Right cardiac atrium (tissue), 5 donors: ENCODE measurements at regions not wholly inside any gene's neighbourhood (a gene's known extent, or its start where the extent isn't known, plus 50 kb on each side); places are given as distances from the start of the nearest gene placed in this dataset.

Experiments
- ATAC-seq, 2 donors: fragments of 200-7000 bp; cut with Tn5 transposase; one replicate each; pipeline versions ENCODE4 v1.8.0 to v1.9.1; 2020; ENCODE audit warnings: moderate library complexity in 2 of 2, mild to moderate bottlenecking in 1 of 2
- DNase-seq, 3 donors: peaks; one replicate each; pipeline ENCODE4 v3.0.0-alpha.2; 2020
- H3K27ac ChIP-seq: one replicate; pipeline ENCODE4 v1.5.1; 2013; ENCODE audit warnings: mild to moderate bottlenecking, low read length, control low read depth, moderate library complexity
- H3K27me3 ChIP-seq: one replicate; pipeline ENCODE4 v1.6.1; 2013; ENCODE audit not compliant: control insufficient read depth, insufficient read depth
- H3K4me1 ChIP-seq: one replicate; pipeline ENCODE4 v1.6.1; 2013; ENCODE audit warnings: low read length; ENCODE audit not compliant: control insufficient read depth, insufficient read depth
- H3K4me3 ChIP-seq: one replicate; pipeline ENCODE4 v1.5.1; 2013; ENCODE audit warnings: low read length, control low read depth
- H3K9me3 ChIP-seq: one replicate; pipeline ENCODE4 v1.6.1; 2013; ENCODE audit warnings: low read length; ENCODE audit not compliant: control insufficient read depth
- WGBS: extraction: QIAGEN DNeasy Blood & Tissue Kit; methylation state at CpG from one replicate; pipeline ENCODE4 v1.1.7; 2013; 5-methylcytosine and 5-hydroxymethylcytosine counted together
- intact Hi-C, 4 donors: fragments of 100-400 bp; cut with DNase I; formaldehyde crosslinking; loops; one replicate each; pipeline versions ENCODE4 v1.11.0 to v1.14.0; 2022 to 2023
- donor health status: healthy with polysubstance abuse.
- donor health status: DM: no; HTN: yes; CAD: no.
- donor health status: DM: no; HTN: no; CAD: no.
- donor health status: DM: no; HTN: yes; CAD: no; lungs with severe emphysema.
- donor health status: DM: yes; HTN: yes; CAD: no.

DNA sequence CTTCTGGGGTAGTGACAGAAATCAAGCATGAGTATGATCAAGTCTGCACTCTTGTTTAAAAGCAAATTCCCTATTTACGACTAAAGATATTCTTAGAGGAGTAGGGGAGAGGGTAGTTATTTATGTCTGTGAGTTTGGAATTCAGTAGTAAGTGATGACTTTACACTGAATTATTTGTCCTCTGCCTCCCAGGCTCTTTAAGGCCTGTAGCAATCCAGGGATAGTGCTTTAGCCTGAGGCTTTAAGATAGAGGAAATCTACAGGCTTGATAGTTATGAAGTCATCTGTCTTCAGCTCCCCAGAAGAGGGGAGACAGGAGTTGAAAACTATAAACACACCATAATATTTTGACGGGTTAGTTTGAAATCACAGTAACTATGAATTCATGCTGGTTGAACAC is 664.5 kb downstream of the EPM2A start:
- no peak for DNase-seq
- Histone ChIP-seq H3K27me3 (no peaks in the 10 kb centered on the region), H3K4me3 (no peak overlapping the region), H3K4me1 (no peaks in the 10 kb centered on the region), H3K27ac (no peak overlapping the region), H3K9me3 (no peaks in the 10 kb centered on the region)
- no peak for ATAC-seq
- intact Hi-C loops = no loop called here
- WGBS = 71% methylated on average over 2 of the region's 2 CpGs

DNA sequence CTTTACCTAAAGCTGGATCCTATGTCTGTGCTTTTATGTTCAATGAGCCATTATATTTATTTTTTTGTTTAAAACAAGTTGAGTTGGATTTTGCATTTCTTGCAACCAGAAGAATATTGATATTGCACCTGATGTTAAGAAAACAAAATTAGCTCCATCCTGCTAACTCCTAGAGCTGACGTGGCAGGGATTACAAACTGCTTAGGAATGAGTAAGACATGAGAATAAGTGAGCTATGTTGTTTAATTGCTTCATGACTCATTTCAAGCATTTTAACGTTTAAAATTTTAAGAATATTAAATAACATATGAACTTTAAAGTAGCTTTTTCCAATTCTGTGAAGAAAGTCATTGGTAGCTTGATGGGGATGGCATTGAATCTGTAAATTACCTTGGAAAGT is 663.5 kb downstream of the EPM2A start:
- Histone ChIP-seq H3K4me3 (no peak overlapping the region), H3K4me1 (no peaks in the 10 kb centered on the region), H3K9me3 (no peaks in the 10 kb centered on the region), H3K27me3 (no peaks in the 10 kb centered on the region), H3K27ac (no peak overlapping the region)
- 84% methylated on average over 2 of the region's 2 CpGs for WGBS
- intact Hi-C loops = no loop called here
- DNase-seq = no peak
- ATAC-seq = no peak

DNA sequence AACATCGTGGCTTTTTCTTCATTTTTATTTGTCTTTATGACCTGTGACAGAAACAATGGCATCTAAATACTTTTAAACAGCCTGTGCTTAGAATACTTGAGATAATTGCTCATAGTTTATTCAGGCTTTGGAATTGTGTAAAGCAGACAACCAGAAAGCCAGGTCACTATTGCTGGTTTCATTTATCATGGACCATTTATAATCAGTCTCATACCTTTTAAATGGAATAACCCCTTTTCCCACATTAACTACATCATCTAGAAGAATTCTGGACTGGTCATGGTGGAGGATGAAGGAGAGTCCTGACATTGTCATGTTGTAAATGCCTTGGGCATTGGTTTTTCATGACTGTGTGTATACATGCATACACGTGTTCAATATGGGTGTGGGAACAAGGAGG is 661.5 kb downstream of the EPM2A start:
- intact Hi-C loops = no loop called here
- ATAC-seq = no peak

DNA sequence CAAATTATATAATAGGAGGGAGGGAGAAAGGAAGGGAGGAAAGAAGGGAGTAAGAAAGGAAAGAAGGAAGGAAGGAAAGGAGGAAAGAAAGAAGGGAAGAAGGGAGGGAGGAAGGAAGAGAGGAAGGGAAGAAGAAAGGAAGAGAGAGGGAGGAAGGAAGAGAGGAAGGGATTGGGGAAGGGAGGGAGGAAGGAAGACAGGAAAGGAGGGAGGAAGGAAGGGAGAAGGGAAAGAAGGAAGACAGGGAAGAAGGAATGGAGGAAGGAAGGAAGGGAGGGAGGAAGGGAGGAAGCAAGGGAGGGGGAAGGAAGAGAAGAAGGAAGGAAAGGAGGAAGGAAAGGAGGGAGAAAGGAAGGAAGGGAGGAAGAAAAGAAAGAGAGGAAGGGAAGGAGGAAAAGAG is 660.5 kb downstream of the EPM2A start:
- no peak overlapping the region for H3K4me3 ChIP-seq
- ATAC-seq = no peak
- no peaks in the 10 kb centered on the region for H3K27me3 ChIP-seq
- no peak overlapping the region for H3K27ac ChIP-seq
- no peaks in the 10 kb centered on the region for H3K4me1 ChIP-seq
- DNase-seq = no peak
- intact Hi-C loops = no loop called here
- no peaks in the 10 kb centered on the region for H3K9me3 ChIP-seq

More for the DNA sequence above, 661.5 kb downstream of the EPM2A start:
- H3K27ac ChIP-seq = no peak overlapping the region
- no peaks in the 10 kb centered on the region for H3K27me3 ChIP-seq
- H3K4me3 ChIP-seq = no peak overlapping the region
- DNase-seq = no peak
- 79% methylated on average over 2 of the region's 2 CpGs for WGBS
- H3K4me1 ChIP-seq = no peaks in the 10 kb centered on the region
- no peaks in the 10 kb centered on the region for H3K9me3 ChIP-seq

DNA sequence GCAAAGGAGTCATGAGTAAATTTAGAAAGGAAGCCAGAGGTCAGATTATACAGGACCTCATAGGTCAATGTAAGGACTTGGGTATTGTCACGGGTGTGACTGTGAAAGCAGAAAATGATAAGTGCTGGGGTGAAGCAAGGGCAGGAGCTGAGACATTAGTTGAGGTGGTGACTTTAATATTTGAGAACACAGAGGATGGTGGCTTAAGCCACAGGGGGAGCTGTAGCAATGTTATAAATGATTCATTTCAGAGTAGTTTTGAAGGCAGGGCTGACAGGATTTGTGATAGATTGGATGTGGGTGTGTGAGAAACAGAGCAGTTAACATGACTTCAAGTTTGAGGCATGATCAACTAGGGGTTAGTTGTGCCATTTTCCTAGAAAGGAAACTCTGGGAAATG is 659.9 kb downstream of the EPM2A start:
- WGBS = 61% methylated on average over 1 of the region's 1 CpG
- no peaks in the 10 kb centered on the region for H3K4me1 ChIP-seq

DNA sequence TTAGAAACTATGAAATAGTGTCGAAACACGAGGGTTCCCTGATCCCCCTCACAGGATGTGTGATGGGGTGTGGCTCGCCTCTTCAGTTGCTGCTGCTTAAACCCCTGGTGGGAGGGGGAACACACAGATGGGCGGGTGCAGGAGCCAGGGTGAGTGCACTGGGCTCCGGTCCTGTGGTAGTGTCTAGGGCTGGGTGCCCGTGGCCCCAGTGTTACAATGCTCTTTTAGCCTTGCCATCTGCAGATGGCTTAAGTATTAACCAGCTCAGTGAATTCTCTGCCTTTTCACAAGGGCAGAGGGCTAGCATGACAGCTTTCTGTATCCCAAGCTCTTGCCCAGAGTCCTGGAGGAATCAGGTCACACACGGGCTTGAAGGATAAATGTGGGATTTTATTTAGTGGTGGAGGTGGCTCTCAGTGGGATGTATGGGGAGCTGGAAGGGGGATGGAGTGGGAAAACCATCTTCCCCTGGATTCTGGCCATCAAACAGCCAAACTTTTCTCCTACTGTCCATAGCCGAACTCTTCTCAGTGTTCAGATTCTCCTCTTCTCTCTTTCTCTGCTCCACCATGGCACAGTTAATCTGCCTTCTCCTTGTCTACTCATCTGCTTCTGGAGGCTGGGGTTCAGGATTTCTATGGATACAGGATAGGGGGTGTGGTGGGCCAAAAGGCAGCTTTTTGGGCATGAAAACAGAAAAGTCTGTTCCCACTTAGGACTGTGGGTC is 659.0 kb downstream of the EPM2A start:
- H3K4me3 ChIP-seq = no peak overlapping the region
- H3K27ac ChIP-seq = no peak overlapping the region
- no peaks in the 10 kb centered on the region for H3K4me1 ChIP-seq
- ATAC-seq (no peak), DNase-seq (no peak)
- intact Hi-C loops = no loop called here
- no peaks in the 10 kb centered on the region for H3K27me3 ChIP-seq
- WGBS = 86% methylated on average over 8 of the region's 8 CpGs
- H3K9me3 ChIP-seq = no peaks in the 10 kb centered on the region

More for the DNA sequence above, 659.9 kb downstream of the EPM2A start:
- DNase-seq = no peak
- no peak overlapping the region for H3K27ac ChIP-seq
- ATAC-seq = no peak
- no peak overlapping the region for H3K4me3 ChIP-seq
- H3K9me3 ChIP-seq = no peaks in the 10 kb centered on the region
- intact Hi-C loops = no loop called here
- H3K27me3 ChIP-seq = no peaks in the 10 kb centered on the region

DNA sequence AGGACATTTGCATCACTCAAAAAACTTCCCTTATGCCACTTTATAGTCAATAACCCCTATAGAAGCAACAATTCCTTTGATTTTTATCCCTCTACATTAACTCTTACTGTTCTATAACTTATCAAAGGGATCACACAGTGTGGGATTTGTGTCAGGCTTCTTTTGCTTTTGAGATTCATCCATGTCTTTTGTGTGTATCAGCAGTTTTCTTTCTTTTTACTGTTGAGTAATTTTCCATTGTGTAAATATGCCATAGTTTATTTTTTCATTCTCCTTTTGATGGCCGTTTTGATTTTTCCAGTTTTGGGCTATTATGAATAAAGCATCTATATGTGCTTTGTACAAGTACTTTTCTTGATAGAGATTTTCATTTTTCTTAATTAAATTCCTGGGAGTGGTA is 657.9 kb downstream of the EPM2A start:
- H3K27ac ChIP-seq = no peak overlapping the region
- DNase-seq (no peak), ATAC-seq (no peak)
- no peaks in the 10 kb centered on the region for H3K27me3 ChIP-seq
- no peak overlapping the region for H3K4me3 ChIP-seq
- 88% methylated on average over 1 of the region's 1 CpG for WGBS
- H3K4me1 ChIP-seq = no peaks in the 10 kb centered on the region
- intact Hi-C loops = no loop called here
- no peaks in the 10 kb centered on the region for H3K9me3 ChIP-seq

DNA sequence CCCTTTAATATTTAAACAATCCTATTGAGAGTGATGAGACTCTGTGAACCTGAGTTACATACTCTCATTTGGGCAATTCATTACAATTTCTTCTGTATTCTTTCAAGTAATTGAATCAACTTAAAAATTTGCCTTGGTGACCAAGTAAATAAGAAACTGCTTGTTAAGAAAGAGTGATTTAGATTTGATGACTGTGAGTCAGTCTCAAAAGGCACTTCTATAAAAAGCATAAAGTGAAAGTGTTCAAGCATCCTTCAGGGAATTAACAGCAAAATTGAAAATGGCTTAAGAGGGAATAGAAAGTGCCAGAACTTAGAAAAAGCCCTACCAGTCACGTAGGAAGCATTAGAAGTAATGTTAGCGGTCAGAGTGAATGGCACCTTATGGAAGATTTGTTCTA is 654.7 kb downstream of the EPM2A start:
- intact Hi-C loops = no loop called here
- no peak for ATAC-seq
- 65% methylated on average over 2 of the region's 2 CpGs for WGBS
- Histone ChIP-seq H3K27ac (no peak overlapping the region), H3K4me3 (no peak overlapping the region), H3K4me1 (no peaks in the 10 kb centered on the region), H3K9me3 (no peaks in the 10 kb centered on the region), H3K27me3 (no peaks in the 10 kb centered on the region)
- no peak for DNase-seq

DNA sequence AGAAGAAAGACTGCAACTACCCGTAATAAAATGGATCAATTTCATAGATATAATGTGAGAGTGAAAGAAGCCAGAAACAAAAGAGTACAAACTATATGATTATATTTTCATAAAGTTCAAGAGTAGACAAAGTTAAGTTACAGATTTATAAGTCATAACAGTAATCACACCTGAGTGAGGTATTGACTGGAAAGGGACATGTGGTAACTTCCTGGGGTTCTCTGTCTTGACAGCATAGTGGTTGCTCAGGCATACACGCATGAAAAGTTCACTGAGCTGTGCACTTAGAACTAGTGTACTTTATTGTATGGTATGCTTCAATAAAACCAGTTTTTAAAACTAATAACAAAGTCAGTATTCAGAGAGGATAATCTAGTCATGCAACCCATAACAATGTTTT is 653.6 kb downstream of the EPM2A start:
- H3K4me1 ChIP-seq = peaks cover 1% of the 10 kb centered on the region
- no peak overlapping the region for H3K4me3 ChIP-seq
- intact Hi-C loops = no loop called here
- no peak for DNase-seq
- no peak overlapping the region for H3K27ac ChIP-seq
- ATAC-seq = no peak
- H3K9me3 ChIP-seq = no peaks in the 10 kb centered on the region
- no peaks in the 10 kb centered on the region for H3K27me3 ChIP-seq
- 94% methylated on average over 2 of the region's 2 CpGs for WGBS

DNA sequence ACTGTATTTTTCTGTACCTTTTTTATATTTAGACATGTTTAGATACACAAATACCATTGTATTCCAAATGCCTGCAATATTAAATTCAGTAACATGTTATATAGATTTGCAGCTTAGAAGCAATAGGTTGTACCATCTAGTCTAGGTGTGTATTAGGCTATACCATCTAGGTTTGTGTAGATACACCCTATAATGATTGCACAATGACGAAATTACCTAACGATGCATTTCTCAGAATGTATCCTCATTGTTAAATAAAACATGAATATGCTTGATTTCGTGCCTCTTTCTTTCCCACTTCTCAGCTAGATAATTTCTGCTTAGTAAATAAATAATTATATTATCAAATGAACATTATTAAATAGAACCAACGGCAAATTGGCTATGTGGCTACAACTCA is 653.0 kb downstream of the EPM2A start:
- ATAC-seq = no peak
- H3K9me3 ChIP-seq = no peaks in the 10 kb centered on the region
- no peak overlapping the region for H3K27ac ChIP-seq
- H3K4me3 ChIP-seq = no peak overlapping the region
- 81% methylated on average over 4 of the region's 4 CpGs for WGBS
- H3K4me1 ChIP-seq = peaks cover 1% of the 10 kb centered on the region
- DNase-seq = no peak
- no peaks in the 10 kb centered on the region for H3K27me3 ChIP-seq
- intact Hi-C loops = no loop called here

DNA sequence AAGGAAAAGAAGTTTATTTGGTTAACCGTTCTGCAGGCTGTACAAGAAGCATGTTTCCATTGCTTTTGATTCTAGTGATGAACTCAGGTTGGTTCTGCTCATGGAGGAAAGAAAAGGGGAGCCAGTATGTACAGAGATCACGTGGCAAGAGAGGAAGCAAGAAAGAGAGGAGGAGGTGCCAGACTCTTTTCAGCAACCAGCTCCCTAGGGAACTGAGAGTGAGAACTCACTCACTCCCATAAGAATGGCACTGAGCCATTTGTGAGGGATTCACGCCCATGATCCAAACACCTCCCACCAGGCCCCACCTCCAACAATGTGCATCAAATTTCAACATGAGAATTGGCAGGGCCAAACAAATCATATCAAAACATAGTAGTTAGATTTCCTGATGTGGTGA is 649.1 kb downstream of the EPM2A start:
- intact Hi-C loops = no loop called here
- Histone ChIP-seq H3K9me3 (no peaks in the 10 kb centered on the region), H3K27me3 (no peaks in the 10 kb centered on the region), H3K4me3 (no peak overlapping the region), H3K4me1 (peaks cover 1% of the 10 kb centered on the region), H3K27ac (no peak overlapping the region)
- 41% methylated on average over 3 of the region's 3 CpGs for WGBS
- ATAC-seq (peak; percentile 46 to 77), DNase-seq (peak in 2 of 3 donors; percentile 55 to 69)

DNA sequence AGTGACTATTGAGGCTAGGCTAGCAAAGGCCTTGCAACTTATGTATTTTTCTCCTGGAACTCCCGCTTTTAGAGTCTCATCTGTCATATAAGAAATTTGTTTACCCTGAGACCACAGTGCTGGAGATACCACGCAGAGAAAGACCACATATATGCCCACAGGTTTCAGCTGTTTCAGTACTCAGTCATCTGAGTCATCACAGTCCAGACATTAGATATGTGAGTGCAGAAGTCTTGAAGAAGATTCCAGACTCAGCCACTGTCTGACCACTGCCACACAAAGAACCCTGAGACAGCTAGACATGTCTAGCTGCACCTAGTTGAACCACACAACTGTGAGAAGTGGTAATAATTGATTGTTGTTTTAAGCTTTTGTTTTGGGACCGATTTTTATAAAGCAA is 648.3 kb downstream of the EPM2A start:
- 86% methylated on average over 3 of the region's 3 CpGs for WGBS
- Histone ChIP-seq H3K27ac (no peak overlapping the region), H3K4me3 (no peak overlapping the region), H3K9me3 (no peaks in the 10 kb centered on the region), H3K27me3 (no peaks in the 10 kb centered on the region), H3K4me1 (peaks cover 1% of the 10 kb centered on the region)
- DNase-seq (no peak), ATAC-seq (no peak)
- intact Hi-C loops = no loop called here
